Eye (tissue), 1 donor: ENCODE measurements at regions not wholly inside any gene's neighbourhood (a gene's known extent, or its start where the extent isn't known, plus 50 kb on each side); places are given as distances from the start of the nearest gene placed in this dataset.
"Not testable (repeated sequence)": the region's sequence is repeated elsewhere in the genome, so short reads cannot be mapped to it uniquely, and the experiment has no call there.

ENCODE experiments used
- DNase-seq: peaks from one replicate; pipeline ENCODE4 v3.0.0-alpha.2; 2015

- DNase-seq: not testable (repeated sequence)
Observed at GRCh38 chr1:761791-762190, 75.3 kb upstream of the OR4F16 start.

- DNase-seq: not testable (repeated sequence)
Observed at GRCh38 chr1:771449-771848, 85.0 kb upstream of the OR4F16 start.

GRCh38 chr1:777480-778180 is 91.2 kb upstream of the OR4F16 start:
- DNase-seq: not testable (repeated sequence)

- DNase-seq: peak; percentile 99
Observed at GRCh38 chr1:778451-779278, 92.2 kb upstream of the OR4F16 start.

- not testable (repeated sequence) for DNase-seq
Observed at GRCh38 chr1:779621-780020, 93.2 kb upstream of the OR4F16 start.

GRCh38 chr1:788835-789234 is 102.4 kb upstream of the OR4F16 start:
- DNase-seq: no peak

- DNase-seq: not testable (repeated sequence)
Observed at GRCh38 chr1:789606-790005, 103.2 kb upstream of the OR4F16 start.

- DNase-seq: not testable (repeated sequence)
Observed at GRCh38 chr1:790388-790930, 104.0 kb upstream of the OR4F16 start.

GRCh38 chr1:794310-794709 is 107.9 kb upstream of the OR4F16 start:
- DNase-seq: not testable (repeated sequence)

- peak; percentile 34 for DNase-seq
Observed at GRCh38 chr1:794918-795584, 108.6 kb upstream of the OR4F16 start.

- not testable (repeated sequence) for DNase-seq
Observed at GRCh38 chr1:797649-798048, 111.2 kb upstream of the OR4F16 start.

GRCh38 chr1:800397-800796 is 113.9 kb upstream of the OR4F16 start:
- DNase-seq: not testable (repeated sequence)

GRCh38 chr1:804378-805115 is 118.1 kb upstream of the OR4F16 start:
- not testable (repeated sequence) for DNase-seq

GRCh38 chr1:805310-805709 is 118.4 kb upstream of the SAMD11 start:
- DNase-seq: not testable (repeated sequence)

GRCh38 chr1:807066-807465 is 116.7 kb upstream of the SAMD11 start:
- DNase-seq: not testable (repeated sequence)

GRCh38 chr1:807699-808390 is 115.9 kb upstream of the SAMD11 start:
- not testable (repeated sequence) for DNase-seq

- not testable (repeated sequence) for DNase-seq
Observed at GRCh38 chr1:810949-811348, 112.8 kb upstream of the SAMD11 start.

GRCh38 chr1:812535-813127 is 111.1 kb upstream of the SAMD11 start:
- not testable (repeated sequence) for DNase-seq

- not testable (repeated sequence) for DNase-seq
Observed at GRCh38 chr1:814543-814942, 109.2 kb upstream of the SAMD11 start.

- DNase-seq: not testable (repeated sequence)
Observed at GRCh38 chr1:815147-815922, 108.4 kb upstream of the SAMD11 start.
